ENCODE measurements at regions not wholly inside any gene's neighbourhood (a gene's known extent, or its start where the extent isn't known, plus 50 kb on each side); places are given as distances from the start of the nearest gene placed in this dataset.

GRCh38 chr7:51611937-51612336 is 295.3 kb upstream of the COBL start:
- DNase-seq: no peak

More at GRCh38 chr7:51611937-51612336, 295.3 kb upstream of the COBL start:
- Histone ChIP-seq H3K18ac (ENCODE audit: low read depth, low read length) (no peak overlapping the region), H3K4me3 (ENCODE audit: insufficient read depth, low read depth, low read length) (no peak overlapping the region), H3K9ac (ENCODE audit: low read depth, low read length) (no peak overlapping the region), H3K36me3 (ENCODE audit: control insufficient read depth, insufficient read depth, low read length) (no peaks in the 10 kb centered on the region), H2AFZ (replicated peaks; ENCODE audit: low read length, poor library complexity) (no peak overlapping the region), H3K4me2 (ENCODE audit: low read depth, low read length) (no peak overlapping the region), H3K27ac (ENCODE audit: insufficient read depth, low read length) (no peak overlapping the region), H3K56ac (ENCODE audit: extremely low read depth, insufficient read depth, low read length) (no peak overlapping the region), H2AK9ac (replicated peaks; ENCODE audit: low read depth, low read length, poor library complexity) (no peak overlapping the region), H2BK5ac (ENCODE audit: low read depth, low read length, poor library complexity, severe bottlenecking) (no peak overlapping the region), H3K9me1 (ENCODE audit: insufficient read depth, low read length) (no peaks in the 10 kb centered on the region), H3K23ac (ENCODE audit: low read depth, low read length) (no peak overlapping the region), H2AK5ac (ENCODE audit: low read depth, low read length) (no peak overlapping the region), H3K9me3 (ENCODE audit: control insufficient read depth, insufficient read depth, low read length) (peaks cover 11% of the 10 kb centered on the region), H3K4me1 (ENCODE audit: control insufficient read depth, insufficient read depth, low read length) (no peaks in the 10 kb centered on the region), H4K20me1 (ENCODE audit: insufficient read depth, low read length) (no peaks in the 10 kb centered on the region), H2BK20ac (ENCODE audit: low read depth, low read length) (no peak overlapping the region), H2BK120ac (ENCODE audit: low read depth, low read length) (no peak overlapping the region), H4K91ac (ENCODE audit: insufficient read depth, low read depth, low read length) (no peak overlapping the region), H3K14ac (replicated peaks; ENCODE audit: low read depth, low read length) (no peak overlapping the region), H4K8ac (ENCODE audit: low read depth in 2 of 2, low read length in 2 of 2) (no peak overlapping the region), H2BK15ac (ENCODE audit: low read depth, low read length) (no peak overlapping the region), H3K4ac (ENCODE audit: low read depth, low read length) (no peak overlapping the region), H3K27me3 (ENCODE audit: control insufficient read depth, insufficient read depth, low read length) (no peaks in the 10 kb centered on the region), H3K79me1 (ENCODE audit: low read depth in 1 of 2, low read length in 2 of 2) (no peaks in the 10 kb centered on the region), H4K5ac (ENCODE audit: low read depth, low read length) (no peak overlapping the region)
- ChIA-PET POLR2A (ENCODE audit: unreplicated experiment) (no interaction called here), CTCF (no interaction called here)
- TF ChIP-seq FOS (IDR thresholded peaks at IDR 0.05; ENCODE audit: low read depth, low read length): no peak
- no peak for TF ChIP-seq MXI1 (IDR thresholded peaks at IDR 0.05; ENCODE audit: borderline replicate concordance, low read depth, low read length)
- no peak for TF ChIP-seq CTCF (conservative IDR thresholded peaks at IDR 0.05; ENCODE audit: low read depth, low read length)
- no peak for TF ChIP-seq BHLHE40 (IDR thresholded peaks at IDR 0.05; ENCODE audit: low read depth, low read length)
- no peak for TF ChIP-seq MAZ (IDR thresholded peaks at IDR 0.05; ENCODE audit: borderline replicate concordance, low read depth, low read length)
- no peak for TF ChIP-seq SMC3 (IDR thresholded peaks at IDR 0.05; ENCODE audit: low read depth, low read length)
- TF ChIP-seq POLR2A (IDR thresholded peaks at IDR 0.05; ENCODE audit: low read depth, low read length): no peak
- no peak for TF ChIP-seq CEBPB (IDR thresholded peaks at IDR 0.05; ENCODE audit: low read depth, low read length)
- no peak for TF ChIP-seq ELK1 (IDR thresholded peaks at IDR 0.05; ENCODE audit: borderline replicate concordance, low read depth, low read length)
- no peak for TF ChIP-seq USF2 (IDR thresholded peaks at IDR 0.05; ENCODE audit: low read depth, low read length)
- no peak for TF ChIP-seq RCOR1 (IDR thresholded peaks at IDR 0.05; ENCODE audit: insufficient replicate concordance, low read length)
- no peak for TF ChIP-seq RAD21 (IDR thresholded peaks at IDR 0.05; ENCODE audit: low read length)
- TF ChIP-seq CHD1 (IDR thresholded peaks at IDR 0.05; ENCODE audit: low read depth, low read length): no peak
- no peak for TF ChIP-seq NFE2L2 (IDR thresholded peaks at IDR 0.05; ENCODE audit: low read depth, low read length)
- TF ChIP-seq MAFK (IDR thresholded peaks at IDR 0.05; ENCODE audit: low read depth, low read length): no peak
- no peak for TF ChIP-seq RFX5 (IDR thresholded peaks at IDR 0.05; ENCODE audit: low read depth, low read length)
- dilution Hi-C loops (cut with HindIII; ENCODE audit: low sequenced_read_pairs, unreplicated experiment): no loop called here
- in situ Hi-C loops (cut with MboI; ENCODE audit: low sequenced_read_pairs): no loop called here
- ATAC-seq (ENCODE audit: low read depth): no peak
- no TSS peak for BruUV-seq (replicated peaks)
- WGBS, 2 experiments (ENCODE audit: extremely low coverage in 2 of 2, insufficient read length in 1 of 2): no CpG with 5 or more reads among the region's 1 CpG
- intact Hi-C loops (cut with micrococcal nuclease): no loop called here
